VCaP (cell line): ENCODE measurements at regions not wholly inside any gene's neighbourhood (a gene's known extent, or its start where the extent isn't known, plus 50 kb on each side); places are given as distances from the start of the nearest gene placed in this dataset.

Experiments
- H3K27ac ChIP-seq: fragments of 450-650 bp; 2 replicates; pipeline ENCODE4 v1.5.1; 2017
- TF ChIP-seq, protein P1 (sequence below): fragments of 450-650 bp; conservative IDR thresholded peaks from 2 replicates; pipeline ENCODE4 v1.5.1; 2017; ENCODE audit warnings: mild to moderate bottlenecking, moderate library complexity

DNA sequence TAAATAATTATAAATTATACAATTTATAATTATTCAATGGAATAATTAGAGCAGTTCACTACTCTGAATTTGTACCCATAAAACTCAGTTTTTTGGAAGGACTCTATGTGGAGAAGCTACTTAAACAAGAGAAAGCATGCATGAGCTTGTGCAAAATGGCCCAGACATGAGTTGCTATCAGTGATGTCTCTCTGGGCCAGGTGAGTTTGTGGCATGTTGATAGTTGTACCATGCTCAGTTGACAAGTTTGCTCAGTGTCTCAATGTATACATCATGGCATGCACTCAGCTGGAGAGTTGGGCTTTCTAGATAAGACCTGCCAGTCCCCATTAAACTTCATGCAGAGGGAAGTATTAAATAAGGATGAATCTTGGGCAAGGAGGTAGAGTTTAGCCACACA is 153.8 kb upstream of the TACR1 start:
- H3K27ac ChIP-seq = no peak overlapping the region
- TF ChIP-seq, protein P1, sequence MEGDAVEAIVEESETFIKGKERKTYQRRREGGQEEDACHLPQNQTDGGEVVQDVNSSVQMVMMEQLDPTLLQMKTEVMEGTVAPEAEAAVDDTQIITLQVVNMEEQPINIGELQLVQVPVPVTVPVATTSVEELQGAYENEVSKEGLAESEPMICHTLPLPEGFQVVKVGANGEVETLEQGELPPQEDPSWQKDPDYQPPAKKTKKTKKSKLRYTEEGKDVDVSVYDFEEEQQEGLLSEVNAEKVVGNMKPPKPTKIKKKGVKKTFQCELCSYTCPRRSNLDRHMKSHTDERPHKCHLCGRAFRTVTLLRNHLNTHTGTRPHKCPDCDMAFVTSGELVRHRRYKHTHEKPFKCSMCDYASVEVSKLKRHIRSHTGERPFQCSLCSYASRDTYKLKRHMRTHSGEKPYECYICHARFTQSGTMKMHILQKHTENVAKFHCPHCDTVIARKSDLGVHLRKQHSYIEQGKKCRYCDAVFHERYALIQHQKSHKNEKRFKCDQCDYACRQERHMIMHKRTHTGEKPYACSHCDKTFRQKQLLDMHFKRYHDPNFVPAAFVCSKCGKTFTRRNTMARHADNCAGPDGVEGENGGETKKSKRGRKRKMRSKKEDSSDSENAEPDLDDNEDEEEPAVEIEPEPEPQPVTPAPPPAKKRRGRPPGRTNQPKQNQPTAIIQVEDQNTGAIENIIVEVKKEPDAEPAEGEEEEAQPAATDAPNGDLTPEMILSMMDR = no peak

DNA sequence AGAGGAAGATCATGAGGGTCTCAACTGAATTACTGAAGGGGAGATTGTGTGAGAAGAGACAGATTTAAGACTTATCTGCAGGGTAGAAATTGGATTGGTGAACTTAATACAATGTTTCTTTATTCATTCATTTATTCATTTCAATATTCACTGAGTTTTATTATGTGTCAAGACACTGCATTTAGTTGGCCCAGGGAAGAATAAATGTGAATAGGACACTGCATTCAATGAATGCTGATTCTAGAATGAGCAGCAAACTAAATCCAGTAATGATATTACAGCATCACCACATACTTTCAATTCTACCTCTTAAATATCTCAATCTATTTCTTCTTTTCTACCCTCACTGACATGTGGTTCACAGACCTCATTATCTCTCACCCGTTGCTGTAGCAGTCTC is 149.0 kb upstream of the TACR1 start:
- H3K27ac ChIP-seq = no peak overlapping the region
- TF ChIP-seq, protein P1 = no peak

DNA sequence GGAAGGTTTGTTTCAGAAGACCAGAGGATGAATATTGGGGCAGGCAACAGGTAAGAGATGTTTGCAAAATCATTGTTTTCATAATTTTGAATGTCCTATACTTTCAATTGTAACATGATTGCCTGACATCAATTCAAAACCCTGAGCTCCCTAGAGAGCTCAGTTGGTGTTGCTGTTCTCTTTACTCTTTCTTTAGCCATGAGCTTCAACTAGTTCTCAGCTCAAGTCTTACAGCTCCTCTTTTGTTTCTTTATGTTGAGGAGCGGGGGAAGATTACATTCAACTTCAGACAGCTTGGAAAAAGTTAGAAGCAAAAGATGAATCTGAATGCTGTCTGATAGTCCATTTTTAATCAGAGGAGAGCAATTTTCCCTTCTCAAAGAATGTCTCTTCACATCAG is 144.8 kb upstream of the TACR1 start:
- TF ChIP-seq, protein P1 = no peak

DNA sequence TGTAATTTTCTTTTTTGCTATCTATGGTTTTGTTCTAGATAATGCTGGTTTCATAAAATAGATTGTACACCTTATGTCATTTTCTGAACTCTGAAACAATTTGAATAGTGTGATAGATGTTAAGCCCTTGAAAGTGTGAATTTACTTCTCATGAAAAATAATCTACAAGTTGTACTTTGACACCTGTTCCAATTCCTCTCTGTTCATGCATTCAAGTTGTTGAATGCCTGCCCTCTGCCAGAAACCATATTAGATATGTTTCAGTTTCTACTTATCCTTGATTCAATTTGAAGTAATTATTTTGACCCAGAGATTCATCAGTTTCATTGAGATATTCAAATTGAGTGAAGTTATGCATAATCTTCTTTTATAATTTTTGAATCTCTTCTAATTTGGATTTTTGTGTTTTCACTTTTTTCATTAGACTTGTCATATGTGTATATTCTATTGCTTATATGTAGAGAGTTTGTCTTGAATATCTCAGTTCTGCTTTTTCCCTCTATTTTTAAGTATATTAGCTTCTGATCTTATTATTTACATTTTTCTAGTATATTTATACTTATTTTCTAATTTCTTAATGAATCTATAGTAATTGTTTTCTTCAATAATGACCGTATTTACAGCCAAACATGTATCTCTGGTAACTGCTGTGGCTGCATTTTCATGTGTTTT is 143.3 kb upstream of the TACR1 start:
- TF ChIP-seq, protein P1 = no peak

More for the DNA sequence above, 144.8 kb upstream of the TACR1 start:
- H3K27ac ChIP-seq = no peak overlapping the region

DNA sequence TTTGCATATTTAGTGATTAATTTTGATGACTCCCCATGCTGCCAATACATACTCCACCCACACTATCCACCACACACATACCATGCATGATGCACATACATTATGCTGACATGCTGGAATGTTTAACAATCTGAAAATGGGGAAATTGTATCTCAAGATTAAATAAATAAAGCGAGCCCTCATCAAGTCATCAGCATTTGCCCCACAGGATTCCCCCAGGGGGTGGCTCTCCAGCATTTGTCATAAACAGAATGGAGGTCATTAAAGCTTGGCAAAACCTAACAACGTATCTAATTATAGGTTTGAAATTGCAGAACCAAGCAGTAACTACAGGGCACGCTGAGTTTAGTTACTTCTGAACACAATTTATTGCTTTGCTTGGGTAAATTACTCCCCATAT is 141.2 kb upstream of the TACR1 start:
- TF ChIP-seq, protein P1 = no peak
- no peak overlapping the region for H3K27ac ChIP-seq

More for the DNA sequence above, 143.3 kb upstream of the TACR1 start:
- no peak overlapping the region for H3K27ac ChIP-seq

DNA sequence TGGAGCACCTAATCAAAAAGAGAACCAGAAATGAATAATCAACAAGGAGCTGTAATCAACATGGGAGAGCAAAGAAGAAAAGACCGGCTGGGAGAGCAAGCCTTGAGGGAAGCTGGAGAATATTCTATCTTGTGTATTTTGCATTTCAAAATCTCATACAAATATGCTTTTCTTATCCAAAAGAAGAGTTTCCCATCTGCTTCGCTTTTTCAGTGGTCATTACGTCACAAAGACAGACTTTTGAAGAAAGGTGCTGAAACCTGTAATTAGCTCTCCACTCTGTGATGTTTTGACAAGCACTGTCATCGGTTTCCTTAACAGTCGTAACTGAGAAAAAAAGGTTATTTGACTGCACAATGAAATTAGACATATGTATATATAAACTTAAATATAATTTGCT is 139.1 kb upstream of the TACR1 start:
- TF ChIP-seq, protein P1 = no peak
- H3K27ac ChIP-seq = no peak overlapping the region

DNA sequence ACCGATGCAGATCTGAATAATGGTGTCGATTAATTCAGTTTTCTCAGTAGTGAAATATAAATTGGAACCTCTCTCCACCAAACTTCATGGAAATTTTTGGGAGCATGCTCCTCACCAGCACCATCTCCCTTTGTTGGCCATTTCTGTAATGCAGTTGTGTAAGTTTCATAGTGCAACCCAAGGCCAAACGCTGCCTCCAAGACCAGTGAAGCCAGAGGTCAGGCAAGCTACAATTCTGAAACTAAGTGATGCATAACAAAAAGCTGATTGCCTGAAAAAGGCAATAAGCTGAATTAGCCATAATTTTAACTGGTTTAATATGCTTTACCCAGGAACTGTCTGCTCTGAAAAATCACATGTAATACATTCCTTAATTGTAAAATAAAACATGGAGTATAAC is 138.3 kb upstream of the TACR1 start:
- H3K27ac ChIP-seq = no peak overlapping the region
- TF ChIP-seq, protein P1 = no peak
